ENCODE measurements at regions not wholly inside any gene's neighbourhood (a gene's known extent, or its start where the extent isn't known, plus 50 kb on each side); places are given as distances from the start of the nearest gene placed in this dataset.
"Not testable (repeated sequence)": the region's sequence is repeated elsewhere in the genome, so short reads cannot be mapped to it uniquely, and the experiment has no call there.

GRCh38 chr18:1663879-1664705 lies 759.4 kb downstream of the ADCYAP1 start:
- ATAC-seq (replicated peaks) = no peak
- no peak for DNase-seq
- H3K4me1 Mint-ChIP-seq (ENCODE audit: low read depth in 2 of 2) = no peaks in the 10 kb centered on the region

GRCh38 chr18:1665079-1665478 lies 760.4 kb downstream of the ADCYAP1 start:
- Mint-ChIP-seq H3K36me3 (ENCODE audit: insufficient read depth) (no peaks in the 10 kb centered on the region), H3K27me3 (no peaks in the 10 kb centered on the region), H3K27ac (no peak overlapping the region), H3K4me1 (ENCODE audit: low read depth in 2 of 2) (no peaks in the 10 kb centered on the region), H3K4me3 (no peak overlapping the region), H3K9me3 (no peaks in the 10 kb centered on the region)
- ATAC-seq (replicated peaks) (no peak), DNase-seq (no peak)

More at GRCh38 chr18:1663879-1664705, 759.4 kb downstream of the ADCYAP1 start:
- Mint-ChIP-seq H3K4me3 (no peak overlapping the region), H3K27me3 (no peaks in the 10 kb centered on the region), H3K9me3 (no peaks in the 10 kb centered on the region), H3K27ac (no peak overlapping the region), H3K36me3 (ENCODE audit: insufficient read depth) (no peaks in the 10 kb centered on the region)

- ATAC-seq (replicated peaks) (no peak), DNase-seq (no peak)
- no peaks in the 10 kb centered on the region for H3K36me3 Mint-ChIP-seq (ENCODE audit: insufficient read depth)
- no peak overlapping the region for H3K4me3 Mint-ChIP-seq
- no peak overlapping the region for H3K27ac Mint-ChIP-seq
- H3K9me3 Mint-ChIP-seq = peaks cover 0 to 7% of the 10 kb centered on the region in 2 donors
- H3K27me3 Mint-ChIP-seq = no peaks in the 10 kb centered on the region
- no peaks in the 10 kb centered on the region for H3K4me1 Mint-ChIP-seq (ENCODE audit: low read depth in 2 of 2)
These were observed 763.6 kb downstream of the ADCYAP1 start for GRCh38 chr18:1668279-1668678.

GRCh38 chr18:1671710-1672109 lies 767.0 kb downstream of the ADCYAP1 start:
- not testable (repeated sequence) for ATAC-seq (replicated peaks); H3K27me3 Mint-ChIP-seq; H3K36me3 Mint-ChIP-seq (ENCODE audit: insufficient read depth); H3K4me1 Mint-ChIP-seq (ENCODE audit: low read depth in 2 of 2); H3K4me3 Mint-ChIP-seq; H3K9me3 Mint-ChIP-seq; DNase-seq; H3K27ac Mint-ChIP-seq

GRCh38 chr18:1676387-1676786 lies 771.7 kb downstream of the ADCYAP1 start:
- ATAC-seq (replicated peaks) = no peak
- Mint-ChIP-seq H3K9me3 (peaks cover 2 to 6% of the 10 kb centered on the region in 2 donors), H3K4me1 (ENCODE audit: low read depth in 2 of 2) (no peaks in the 10 kb centered on the region), H3K27me3 (no peaks in the 10 kb centered on the region), H3K36me3 (ENCODE audit: insufficient read depth) (no peaks in the 10 kb centered on the region), H3K4me3 (no peak overlapping the region), H3K27ac (no peak overlapping the region)
- no peak for DNase-seq

- H3K36me3 Mint-ChIP-seq (ENCODE audit: insufficient read depth) = no peaks in the 10 kb centered on the region
- H3K27me3 Mint-ChIP-seq = no peaks in the 10 kb centered on the region
- H3K4me1 Mint-ChIP-seq (ENCODE audit: low read depth in 2 of 2) = no peaks in the 10 kb centered on the region
- no peak for DNase-seq
- no peak overlapping the region for H3K27ac Mint-ChIP-seq
- H3K9me3 Mint-ChIP-seq = peaks cover 2 to 6% of the 10 kb centered on the region in 2 donors
- ATAC-seq (replicated peaks) = no peak
- no peak overlapping the region for H3K4me3 Mint-ChIP-seq
These were observed 775.4 kb downstream of the ADCYAP1 start for GRCh38 chr18:1680108-1680507.

- H3K4me3 Mint-ChIP-seq = no peak overlapping the region
- peaks cover 3 to 8% of the 10 kb centered on the region in 2 donors for H3K9me3 Mint-ChIP-seq
- no peaks in the 10 kb centered on the region for H3K36me3 Mint-ChIP-seq (ENCODE audit: insufficient read depth)
- no peaks in the 10 kb centered on the region for H3K4me1 Mint-ChIP-seq (ENCODE audit: low read depth in 2 of 2)
- H3K27me3 Mint-ChIP-seq = no peaks in the 10 kb centered on the region
- no peak for ATAC-seq (replicated peaks)
- no peak overlapping the region for H3K27ac Mint-ChIP-seq
- DNase-seq = no peak
These were observed 787.2 kb downstream of the ADCYAP1 start for GRCh38 chr18:1691863-1692262.

GRCh38 chr18:1708006-1708405 lies 803.3 kb downstream of the ADCYAP1 start:
- no peaks in the 10 kb centered on the region for H3K36me3 Mint-ChIP-seq (ENCODE audit: insufficient read depth)
- H3K27ac Mint-ChIP-seq = no peak overlapping the region
- DNase-seq (no peak), ATAC-seq (replicated peaks) (no peak)
- H3K9me3 Mint-ChIP-seq = peaks cover 0 to 7% of the 10 kb centered on the region in 2 donors
- H3K4me3 Mint-ChIP-seq = no peak overlapping the region
- H3K27me3 Mint-ChIP-seq = no peaks in the 10 kb centered on the region
- H3K4me1 Mint-ChIP-seq (ENCODE audit: low read depth in 2 of 2) = no peaks in the 10 kb centered on the region

GRCh38 chr18:1710114-1710513 lies 805.4 kb downstream of the ADCYAP1 start:
- no peak for ATAC-seq (replicated peaks)

GRCh38 chr18:1732143-1732542 lies 827.5 kb downstream of the ADCYAP1 start:
- no peaks in the 10 kb centered on the region for H3K4me1 Mint-ChIP-seq (ENCODE audit: low read depth in 2 of 2)
- no peaks in the 10 kb centered on the region for H3K36me3 Mint-ChIP-seq (ENCODE audit: insufficient read depth)
- DNase-seq (no peak), ATAC-seq (replicated peaks) (no peak)
- peaks cover 3 to 7% of the 10 kb centered on the region in 2 donors for H3K9me3 Mint-ChIP-seq
- no peak overlapping the region for H3K27ac Mint-ChIP-seq
- no peaks in the 10 kb centered on the region for H3K27me3 Mint-ChIP-seq
- no peak overlapping the region for H3K4me3 Mint-ChIP-seq

More at GRCh38 chr18:1710114-1710513, 805.4 kb downstream of the ADCYAP1 start:
- no peak for DNase-seq
- H3K9me3 Mint-ChIP-seq = peaks cover 0 to 7% of the 10 kb centered on the region in 2 donors
- no peak overlapping the region for H3K27ac Mint-ChIP-seq
- no peaks in the 10 kb centered on the region for H3K4me1 Mint-ChIP-seq (ENCODE audit: low read depth in 2 of 2)
- H3K27me3 Mint-ChIP-seq = no peaks in the 10 kb centered on the region
- H3K36me3 Mint-ChIP-seq (ENCODE audit: insufficient read depth) = no peaks in the 10 kb centered on the region
- no peak overlapping the region for H3K4me3 Mint-ChIP-seq

- H3K4me3 Mint-ChIP-seq = no peak overlapping the region
- H3K36me3 Mint-ChIP-seq (ENCODE audit: insufficient read depth) = no peaks in the 10 kb centered on the region
- H3K9me3 Mint-ChIP-seq = peaks cover 7 to 10% of the 10 kb centered on the region in 2 donors
- H3K4me1 Mint-ChIP-seq (ENCODE audit: low read depth in 2 of 2) = no peaks in the 10 kb centered on the region
- no peak for DNase-seq
- ATAC-seq (replicated peaks) = no peak
- H3K27ac Mint-ChIP-seq = no peak overlapping the region
- H3K27me3 Mint-ChIP-seq = no peaks in the 10 kb centered on the region
These were observed 825.2 kb downstream of the METTL4 start for GRCh38 chr18:1746131-1746530.

- Mint-ChIP-seq H3K4me1 (ENCODE audit: low read depth in 2 of 2) (no peaks in the 10 kb centered on the region), H3K36me3 (ENCODE audit: insufficient read depth) (no peaks in the 10 kb centered on the region), H3K4me3 (no peak overlapping the region), H3K9me3 (peaks cover 7 to 9% of the 10 kb centered on the region in 2 donors), H3K27ac (no peak overlapping the region), H3K27me3 (no peaks in the 10 kb centered on the region)
- DNase-seq = no peak
- ATAC-seq (replicated peaks) = no peak
These were observed 820.1 kb downstream of the METTL4 start for GRCh38 chr18:1751249-1751648.

- no peak for DNase-seq
- no peaks in the 10 kb centered on the region for H3K27me3 Mint-ChIP-seq
- H3K4me3 Mint-ChIP-seq = no peak overlapping the region
- no peak overlapping the region for H3K27ac Mint-ChIP-seq
- H3K36me3 Mint-ChIP-seq (ENCODE audit: insufficient read depth) = no peaks in the 10 kb centered on the region
- no peak for ATAC-seq (replicated peaks)
- no peaks in the 10 kb centered on the region for H3K4me1 Mint-ChIP-seq (ENCODE audit: low read depth in 2 of 2)
- peaks cover 0 to 3% of the 10 kb centered on the region in 2 donors for H3K9me3 Mint-ChIP-seq
These were observed 810.4 kb downstream of the METTL4 start for GRCh38 chr18:1760901-1761300.

GRCh38 chr18:1774261-1774660 lies 797.0 kb downstream of the METTL4 start:
- no peak overlapping the region for H3K4me3 Mint-ChIP-seq
- no peak overlapping the region for H3K27ac Mint-ChIP-seq
- DNase-seq (no peak), ATAC-seq (replicated peaks) (no peak)
- H3K27me3 Mint-ChIP-seq = no peaks in the 10 kb centered on the region
- no peaks in the 10 kb centered on the region for H3K4me1 Mint-ChIP-seq (ENCODE audit: low read depth in 2 of 2)
- H3K9me3 Mint-ChIP-seq = peaks cover 0 to 3% of the 10 kb centered on the region in 2 donors
- H3K36me3 Mint-ChIP-seq (ENCODE audit: insufficient read depth) = no peaks in the 10 kb centered on the region

Measured in effector memory CD8-positive, alpha-beta T cell (primary cell).